HG03095 (cell line): ENCODE measurements at regions not wholly inside any gene's neighbourhood (a gene's known extent, or its start where the extent isn't known, plus 50 kb on each side); places are given as distances from the start of the nearest gene placed in this dataset.
"Not testable (repeated sequence)": the region's sequence is repeated elsewhere in the genome, so short reads cannot be mapped to it uniquely, and the experiment has no call there.

ENCODE experiments used
- ATAC-seq: cut with Tn5 transposase; IDR thresholded peaks from one replicate; pipeline ENCODE4 v1.9.1; 2021; ENCODE audit warnings: moderate library complexity; ENCODE audit not compliant: unreplicated experiment

DNA sequence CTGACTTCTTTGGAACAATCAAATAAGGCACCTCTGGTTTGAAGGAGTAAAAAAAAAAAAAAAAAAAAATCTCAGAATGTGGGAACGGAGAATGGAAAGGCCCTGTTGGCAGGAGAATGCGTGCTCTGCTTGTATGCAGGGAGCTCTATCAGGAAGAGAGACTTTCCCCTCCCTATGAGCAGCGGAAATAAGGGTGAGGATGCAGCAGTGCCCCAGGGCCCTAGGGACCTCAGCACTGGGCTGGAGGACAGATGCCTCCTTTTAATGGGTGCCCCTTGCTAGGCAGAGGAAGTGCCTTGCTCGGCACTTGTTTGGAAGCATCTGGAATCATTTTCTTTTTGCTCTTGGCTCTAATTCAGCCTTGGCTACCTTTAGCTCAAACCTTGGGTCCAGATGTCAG, 283.4 kb upstream of the NBPF12 start:
- not testable (repeated sequence) for ATAC-seq

DNA sequence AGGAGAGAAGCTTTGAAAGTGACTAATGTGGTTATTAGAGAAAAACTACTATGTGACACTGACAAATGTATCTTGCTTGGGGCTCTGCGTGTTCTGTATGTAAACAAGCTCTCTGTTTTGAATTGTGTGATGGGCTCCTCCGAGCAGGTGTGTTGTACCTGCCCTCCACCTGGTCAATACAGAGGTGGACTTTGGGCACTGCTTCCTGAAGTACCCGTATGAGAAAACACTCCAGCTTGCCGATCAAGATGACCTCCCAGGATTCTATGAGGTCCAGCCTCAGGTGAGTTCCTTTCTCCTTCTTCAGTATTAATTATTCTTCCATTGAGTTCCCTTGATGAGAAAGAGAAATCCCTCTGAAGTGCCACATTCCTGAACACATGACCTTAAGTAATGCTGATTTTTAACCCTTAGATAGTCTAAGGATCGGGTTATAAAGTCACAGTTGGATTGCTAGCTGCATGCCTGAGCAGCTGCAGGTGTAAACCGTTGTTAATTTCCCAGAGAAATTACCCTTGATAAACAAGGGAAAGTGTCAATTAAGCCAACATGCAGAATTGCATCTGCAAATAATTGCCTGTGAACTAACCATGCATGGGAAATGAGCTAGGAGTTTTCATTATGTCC, 292.0 kb upstream of the NBPF12 start:
- not testable (repeated sequence) for ATAC-seq

DNA sequence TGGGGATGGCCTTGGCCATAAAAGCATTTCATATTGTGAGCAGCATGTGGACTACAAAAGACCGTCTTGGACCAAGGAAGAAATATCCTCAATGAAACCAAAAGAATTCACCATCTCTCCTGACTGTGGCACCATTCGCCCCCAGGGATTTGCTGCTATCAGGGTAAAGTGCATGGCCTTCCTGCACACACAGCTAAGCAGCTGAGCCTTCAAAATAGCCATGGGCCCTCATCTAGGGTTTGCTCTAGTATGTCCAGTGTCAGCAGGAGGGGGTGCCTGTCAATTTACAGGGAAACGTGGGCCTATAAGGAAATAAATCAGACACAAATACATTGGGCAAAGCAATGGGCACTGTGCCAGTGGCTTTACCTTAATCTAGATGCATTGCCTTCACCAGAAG, 296.6 kb upstream of the NBPF12 start:
- ATAC-seq, result not testable (repeated sequence)

DNA sequence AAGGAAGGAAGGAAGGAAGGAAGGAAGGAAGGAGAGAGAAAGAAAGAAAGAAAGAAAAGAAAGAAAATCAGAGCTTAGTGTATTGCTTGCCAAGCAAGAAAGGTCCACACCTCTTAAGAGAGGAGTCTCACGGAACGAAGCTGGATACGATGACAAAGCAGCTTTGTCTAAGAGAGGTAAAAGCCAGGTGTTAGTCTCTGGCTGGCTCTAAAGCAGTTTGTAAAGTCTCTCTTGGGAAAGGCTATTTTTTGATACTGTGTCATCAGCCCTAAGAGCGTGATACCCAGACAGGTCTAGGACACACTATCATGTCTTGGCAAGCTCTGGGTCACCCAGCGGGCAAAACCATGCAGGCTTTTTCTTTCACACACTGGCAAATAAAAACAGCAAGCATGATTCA, 297.5 kb upstream of the NBPF12 start:
- ATAC-seq, result not testable (repeated sequence)

DNA sequence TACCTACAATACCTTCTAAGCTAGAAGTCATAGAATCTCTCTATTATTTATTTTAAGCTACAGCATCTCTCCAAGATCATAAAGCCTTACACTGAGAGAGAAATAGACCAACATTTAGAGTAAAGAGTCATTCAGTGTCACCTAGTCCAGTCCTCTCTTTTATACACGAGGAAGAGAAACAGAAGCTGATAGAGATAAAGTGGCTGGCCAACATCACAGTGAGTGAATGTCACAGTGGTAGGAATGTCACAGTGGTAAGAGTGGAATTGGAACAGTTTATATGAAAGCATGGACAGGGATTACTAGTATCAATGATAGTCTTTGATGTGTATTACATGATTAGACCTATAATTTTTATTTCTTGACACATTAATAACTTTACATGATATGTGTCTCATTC, 307.8 kb upstream of the NBPF12 start:
- not testable (repeated sequence) for ATAC-seq

DNA sequence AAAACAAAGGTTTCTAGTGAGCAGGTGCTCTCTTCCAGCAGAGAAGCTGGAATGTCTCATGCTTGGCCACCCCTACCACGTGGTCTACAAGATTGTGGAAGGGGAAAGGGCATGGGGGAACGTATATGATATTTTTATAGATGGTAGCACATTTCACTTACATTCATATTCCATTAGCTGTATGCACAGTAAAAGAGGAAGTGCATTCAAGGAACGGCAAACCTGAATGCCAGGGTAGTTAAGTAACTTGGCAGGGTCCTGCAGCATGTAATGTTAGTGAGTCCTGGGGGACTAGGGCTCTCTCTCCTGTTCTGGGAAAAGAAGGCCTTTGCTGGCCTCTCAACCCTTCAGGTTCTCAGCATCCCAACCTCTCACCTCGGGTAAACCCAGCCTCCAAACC, 319.5 kb upstream of the NBPF12 start:
- ATAC-seq, result not testable (repeated sequence)

DNA sequence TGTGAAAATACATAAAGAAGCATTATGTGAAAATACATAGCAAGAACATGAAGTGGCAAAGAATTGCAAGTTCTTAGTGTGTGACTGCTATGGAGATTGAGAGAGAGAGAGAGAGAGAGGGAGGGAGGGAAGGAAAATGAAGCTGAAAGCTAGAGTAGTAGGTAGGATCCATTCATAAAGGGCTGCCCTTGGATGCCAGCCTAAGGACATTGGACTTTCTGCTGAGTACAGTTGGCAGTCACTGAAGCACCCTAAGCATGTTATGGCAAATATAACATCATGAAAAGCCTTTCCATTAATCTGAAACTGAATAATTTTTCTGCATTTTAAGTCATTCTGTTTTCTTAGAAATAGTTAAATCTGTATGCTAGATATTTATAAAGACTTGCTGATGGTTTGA, 333.4 kb upstream of the NBPF12 start:
- not testable (repeated sequence) for ATAC-seq

DNA sequence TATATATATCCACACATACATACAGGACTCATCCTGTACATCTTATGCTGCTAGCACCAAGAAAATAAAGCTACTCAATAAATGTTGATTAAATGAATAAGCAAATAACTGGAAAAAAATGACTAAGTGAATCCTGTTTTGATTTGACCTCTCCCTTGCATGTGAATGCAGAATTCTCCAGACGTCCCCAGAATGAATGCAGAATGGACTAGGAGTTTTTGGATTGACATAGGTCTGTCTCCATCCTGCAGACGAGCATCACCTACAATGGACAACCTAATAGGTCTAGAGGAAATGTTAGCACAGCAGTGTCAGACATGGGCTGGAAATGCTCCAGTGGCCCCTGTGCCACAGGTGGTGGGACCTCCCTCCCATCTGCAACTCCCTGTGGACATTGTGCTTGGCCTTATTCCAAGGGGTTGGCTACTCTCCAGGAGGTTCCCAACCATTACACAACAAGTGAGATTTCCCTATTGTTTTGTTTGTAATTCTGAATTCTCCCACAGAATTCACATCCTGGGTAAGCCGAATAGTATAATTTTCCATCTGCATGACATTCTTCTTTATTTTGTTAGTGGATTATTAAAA, 337.3 kb upstream of the NBPF12 start:
- not testable (repeated sequence) for ATAC-seq

DNA sequence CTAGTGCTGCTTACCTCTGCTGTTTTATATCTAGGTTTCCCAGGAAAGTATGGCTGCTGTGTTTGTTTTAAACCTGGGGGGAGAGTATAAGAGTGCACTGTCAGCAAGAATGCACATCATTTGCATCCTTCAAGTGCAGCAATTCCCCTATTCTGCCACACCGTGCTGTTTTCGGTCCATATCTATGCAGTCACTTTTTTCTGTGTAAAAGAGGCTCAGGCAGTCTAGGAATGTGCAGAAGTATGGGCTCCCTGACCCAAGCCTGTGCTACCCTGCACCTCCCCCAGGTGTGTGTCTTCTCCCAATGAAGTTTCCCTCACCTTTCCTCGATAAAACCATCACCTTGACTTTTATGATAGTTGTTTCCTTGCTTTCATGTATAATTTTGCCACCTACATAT, 338.2 kb upstream of the NBPF12 start:
- ATAC-seq, result not testable (repeated sequence)

DNA sequence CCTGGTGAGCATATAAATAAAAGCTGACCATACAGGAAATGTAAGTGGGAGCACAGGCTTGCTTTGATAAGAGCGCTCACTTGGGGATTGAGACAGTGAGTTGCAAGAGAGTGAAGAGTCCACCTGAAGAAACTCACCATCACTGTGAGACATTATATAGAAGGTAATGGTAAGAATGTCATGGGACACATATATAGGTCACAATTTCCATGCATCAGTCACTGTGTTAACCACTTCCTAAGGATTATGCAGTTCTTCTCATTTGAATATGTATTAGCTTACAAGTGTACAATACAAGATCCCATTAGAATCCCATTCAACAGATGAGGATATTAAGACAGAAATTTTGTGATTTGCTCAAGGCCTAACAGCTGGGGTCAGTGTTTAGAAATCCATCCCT, 352.4 kb upstream of the NOTCH2NLA start:
- not testable (repeated sequence) for ATAC-seq

DNA sequence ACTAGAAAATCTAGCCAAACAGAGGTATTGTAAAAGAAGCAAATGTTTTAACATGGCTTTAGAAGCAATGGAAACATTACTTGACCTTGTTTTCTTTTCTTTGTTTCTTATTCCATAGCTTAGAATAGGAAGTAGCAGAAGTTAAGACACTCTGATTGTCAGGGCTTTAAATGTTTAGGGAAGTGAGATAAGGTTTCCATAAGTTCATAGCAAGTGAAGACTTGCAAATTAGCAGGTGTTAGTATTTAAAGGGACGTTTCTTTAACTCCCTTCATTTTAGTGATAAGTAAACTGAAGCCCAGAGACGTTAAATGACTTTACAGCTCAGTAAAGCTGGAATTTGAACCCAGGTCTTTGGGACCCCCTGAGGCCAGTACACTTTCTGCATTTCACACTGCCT, 338.7 kb upstream of the NOTCH2NLA start:
- not testable (repeated sequence) for ATAC-seq

DNA sequence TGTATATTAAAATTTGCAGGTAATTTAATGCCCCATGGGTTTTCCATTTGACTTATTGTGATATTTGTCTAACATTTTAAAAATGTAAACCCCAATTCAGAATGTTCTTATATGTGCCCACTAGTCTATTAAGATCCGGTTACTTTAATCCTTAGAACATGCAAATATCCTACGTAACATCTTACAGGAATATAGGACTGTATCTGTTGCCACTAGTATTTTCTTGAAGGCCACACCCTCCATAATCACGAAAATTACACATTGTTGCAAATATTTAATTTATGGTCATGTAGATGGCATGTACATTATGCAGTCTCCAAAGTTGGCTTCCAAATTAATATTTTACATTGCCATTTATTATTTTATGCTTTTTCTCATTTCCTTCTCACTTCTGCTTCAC, 329.2 kb upstream of the NOTCH2NLA start:
- not testable (repeated sequence) for ATAC-seq

DNA sequence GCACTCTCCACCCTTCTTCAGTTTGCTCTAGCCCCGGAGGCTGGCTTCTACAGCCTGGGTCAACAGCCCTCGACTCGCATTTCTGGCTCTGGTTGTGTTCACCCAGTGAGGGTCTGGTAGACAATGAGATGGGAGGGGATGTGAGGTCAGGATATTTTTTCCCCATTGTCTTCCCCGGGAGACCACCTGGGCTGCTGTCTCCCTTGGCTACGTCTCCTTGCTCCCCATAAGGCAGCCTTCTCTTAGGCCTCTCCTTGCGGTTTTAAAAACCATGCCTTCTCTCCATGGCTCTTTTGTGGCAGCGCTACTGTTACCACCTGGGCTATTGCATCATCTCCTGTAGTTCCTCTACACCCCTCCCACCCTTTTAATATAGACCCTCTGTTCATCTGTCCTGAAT, 327.6 kb upstream of the NOTCH2NLA start:
- ATAC-seq, result not testable (repeated sequence)

DNA sequence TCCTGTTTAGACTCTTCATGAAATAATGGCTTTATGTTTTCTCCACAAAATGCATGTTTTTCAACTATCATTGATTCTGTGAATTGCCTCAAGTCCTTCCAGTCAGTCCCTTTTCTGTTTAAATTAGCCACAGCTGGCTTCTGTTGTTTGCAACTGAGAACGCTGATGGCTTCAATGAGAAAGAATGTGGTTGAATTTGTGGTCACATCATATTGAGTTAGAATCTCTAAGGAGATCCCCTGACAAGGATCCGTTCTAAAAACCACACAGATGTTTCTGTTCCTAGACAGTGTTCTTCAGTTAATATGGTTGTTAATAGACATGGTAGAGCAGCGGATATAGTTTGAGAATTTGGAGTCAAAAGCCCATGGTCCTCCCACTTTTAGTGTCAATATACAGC, 323.6 kb upstream of the NOTCH2NLA start:
- not testable (repeated sequence) for ATAC-seq

DNA sequence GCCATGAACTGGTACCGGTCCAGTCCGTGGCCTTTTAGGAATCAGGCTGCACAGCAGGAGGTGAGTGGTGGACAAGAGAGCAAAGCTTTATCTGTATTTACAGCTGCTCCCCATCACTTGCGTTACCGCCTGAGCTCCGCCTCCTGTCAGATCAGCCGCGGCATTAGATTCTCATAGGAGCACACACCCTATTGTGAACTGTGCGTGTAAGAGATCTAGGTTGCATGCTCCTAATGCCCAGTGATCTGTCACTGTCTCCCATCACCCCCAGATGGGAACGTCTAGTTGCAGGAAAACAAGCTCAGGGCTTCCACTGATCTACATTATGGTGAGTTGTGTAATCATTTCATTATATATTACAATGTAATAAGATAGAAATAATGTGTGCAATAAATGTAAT, 319.9 kb upstream of the NOTCH2NLA start:
- not testable (repeated sequence) for ATAC-seq

DNA sequence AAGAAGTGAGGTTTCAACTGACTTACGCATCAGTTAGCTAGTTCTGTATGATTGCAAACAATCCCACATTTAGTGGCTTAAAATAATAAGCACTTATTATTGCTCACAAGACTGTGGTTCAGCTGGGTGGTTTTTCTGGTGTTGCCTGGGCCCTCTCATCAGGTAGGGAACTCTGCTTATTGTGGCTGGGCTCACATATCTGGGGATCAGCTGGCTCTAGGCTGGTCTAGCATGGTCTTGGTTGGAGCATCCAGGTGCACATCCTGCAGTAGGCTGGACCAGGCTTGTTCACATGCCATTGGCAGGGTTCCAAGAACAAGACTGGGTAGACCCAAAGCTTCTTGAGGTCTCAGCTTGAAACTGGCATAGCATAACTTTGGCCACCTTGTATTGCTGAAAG, 317.4 kb upstream of the NOTCH2NLA start:
- not testable (repeated sequence) for ATAC-seq

DNA sequence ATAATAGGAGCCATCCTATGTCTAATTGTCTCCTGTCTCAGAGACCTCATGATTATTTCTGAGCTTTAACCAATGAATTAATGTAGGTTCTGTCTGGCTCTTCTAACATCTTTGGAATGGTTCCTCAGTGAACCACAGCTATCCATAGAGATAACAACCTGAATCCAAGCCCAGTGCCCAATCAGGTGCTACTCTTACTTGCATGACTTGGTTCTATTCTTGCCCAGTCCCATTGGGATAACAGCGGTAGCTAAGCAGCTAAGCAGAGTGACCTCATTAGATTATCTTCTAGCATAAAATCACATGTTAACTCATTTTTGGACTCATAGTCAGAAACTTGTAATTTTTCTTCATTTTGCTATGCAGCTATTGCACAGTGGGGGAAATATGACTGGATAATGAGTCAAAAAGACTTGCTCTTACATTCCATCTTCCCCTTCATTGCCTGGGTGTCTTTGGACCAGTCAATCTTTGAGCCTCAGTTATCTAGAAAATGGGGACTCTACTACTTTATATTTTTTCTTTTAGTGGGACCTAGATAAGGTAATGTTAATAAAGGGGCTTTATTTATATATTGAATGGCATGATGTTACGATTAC, 309.1 kb upstream of the NOTCH2NLA start:
- not testable (repeated sequence) for ATAC-seq

DNA sequence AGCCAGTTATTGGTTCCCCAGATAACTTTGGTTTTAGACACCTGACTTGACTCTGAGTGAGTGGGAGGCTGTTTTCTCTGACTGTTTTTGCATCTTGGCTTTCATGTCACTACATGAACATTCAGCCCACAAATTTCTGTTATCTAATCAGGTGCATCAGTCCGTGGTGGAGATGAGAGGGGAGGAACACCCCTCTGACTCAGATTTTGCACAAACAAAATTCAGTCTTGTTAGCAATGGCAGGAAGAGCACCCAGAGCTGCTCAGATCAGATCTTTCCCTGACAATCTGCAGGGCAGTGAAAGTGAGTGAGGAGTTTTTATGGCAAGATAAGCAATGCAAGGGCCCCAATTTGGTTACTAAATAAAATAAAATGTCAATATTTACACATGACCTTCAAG, 307.2 kb upstream of the NOTCH2NLA start:
- not testable (repeated sequence) for ATAC-seq

DNA sequence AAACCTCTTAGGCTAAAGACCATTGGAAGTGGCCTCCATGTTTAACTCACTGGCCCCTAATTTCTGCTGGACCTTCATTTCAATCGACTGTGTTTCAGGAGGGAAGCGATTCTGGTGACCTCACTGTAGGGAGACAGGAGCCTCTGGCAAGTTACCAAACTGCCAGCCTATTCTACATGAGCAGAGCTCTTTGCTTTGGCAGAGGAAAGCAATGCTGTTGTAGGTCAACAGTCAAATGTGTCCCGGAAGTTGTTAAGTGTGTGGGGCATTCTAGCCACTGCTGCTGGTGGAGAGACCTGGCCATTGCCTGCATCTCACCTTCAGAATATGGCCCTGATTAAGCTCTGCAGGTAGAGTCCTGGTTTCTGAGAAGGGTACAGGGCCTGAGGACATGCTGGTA, 306.8 kb upstream of the NOTCH2NLA start:
- not testable (repeated sequence) for ATAC-seq

DNA sequence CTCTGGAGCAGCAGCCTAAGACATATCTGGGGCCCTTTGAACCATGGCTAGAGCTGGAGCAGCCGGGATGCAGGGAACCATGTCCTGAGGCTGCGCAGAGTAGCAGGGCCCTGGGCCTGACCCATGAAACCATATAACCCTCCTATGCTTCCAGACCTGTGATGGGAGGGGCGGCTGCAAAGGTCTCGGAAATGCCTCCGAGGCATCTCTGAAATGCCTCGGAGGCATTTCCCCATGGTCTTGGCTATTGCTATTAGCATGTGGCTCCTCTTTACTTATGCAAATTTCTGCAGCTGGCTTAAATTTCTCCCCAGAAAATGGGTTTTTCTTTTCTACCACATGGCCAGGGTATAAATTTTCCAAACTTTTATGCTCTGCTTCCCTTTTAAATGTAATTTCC, 302.1 kb upstream of the NOTCH2NLA start:
- not testable (repeated sequence) for ATAC-seq

DNA sequence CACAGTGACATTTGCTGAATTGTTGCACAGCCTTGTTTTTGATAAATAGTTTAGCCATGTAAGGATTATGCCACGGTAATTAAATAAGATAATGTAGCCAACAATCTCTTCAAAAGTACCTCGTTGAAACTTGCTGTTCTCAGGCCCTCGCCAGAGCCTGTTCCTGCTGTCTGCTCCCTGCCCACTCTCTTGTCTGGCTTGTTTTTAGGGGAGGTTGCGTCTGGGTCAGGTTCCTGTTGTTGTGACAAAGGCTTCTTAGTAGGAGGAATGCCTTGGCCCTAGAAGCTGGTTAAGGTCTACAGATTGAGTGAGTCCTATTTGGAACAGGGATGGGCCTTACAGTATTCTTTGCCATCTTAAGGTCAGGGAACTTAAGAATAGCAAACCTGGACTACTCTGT, 294.0 kb upstream of the NOTCH2NLA start:
- ATAC-seq, result not testable (repeated sequence)

DNA sequence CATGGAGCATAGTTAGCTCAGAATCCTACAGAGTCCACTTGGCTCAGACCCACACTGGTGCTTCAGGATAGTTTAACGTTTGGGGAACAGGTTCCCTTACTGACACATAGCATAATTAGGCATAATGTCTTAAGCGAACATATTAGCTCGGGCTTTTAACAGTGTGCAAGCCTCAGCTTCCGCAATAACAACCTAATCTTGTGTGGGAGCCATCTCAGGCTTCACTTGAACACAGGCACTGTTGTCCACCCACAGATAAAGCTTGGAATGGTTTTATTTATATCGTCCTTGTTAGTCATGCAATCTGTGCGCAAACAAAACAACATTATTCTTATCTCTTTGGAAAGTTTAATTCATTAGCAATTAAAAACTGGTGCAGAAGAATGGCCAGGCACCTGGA, 293.5 kb upstream of the NOTCH2NLA start:
- ATAC-seq, result not testable (repeated sequence)
